Stimulated activated CD4-positive, alpha-beta T cell treated with anti-CD3 and anti-CD28 coated beads, Interleukin-12 subunit alpha, Interleukin-12 subunit beta, amount 100 ng/mL, for 48 hours (primary cell): ENCODE measurements at regions not wholly inside any gene's neighbourhood (a gene's known extent, or its start where the extent isn't known, plus 50 kb on each side); places are given as distances from the start of the nearest gene placed in this dataset.
A peak's percentile ranks its signal among the peaks of the same experiment; 100 is the strongest.

Experiments
- DNase-seq, 3 donors: peaks; one replicate each; pipeline ENCODE4 v3.0.0-alpha.2; 2020; ENCODE audit warnings: low read depth in 2 of 3, low spot score in 1 of 3

DNA sequence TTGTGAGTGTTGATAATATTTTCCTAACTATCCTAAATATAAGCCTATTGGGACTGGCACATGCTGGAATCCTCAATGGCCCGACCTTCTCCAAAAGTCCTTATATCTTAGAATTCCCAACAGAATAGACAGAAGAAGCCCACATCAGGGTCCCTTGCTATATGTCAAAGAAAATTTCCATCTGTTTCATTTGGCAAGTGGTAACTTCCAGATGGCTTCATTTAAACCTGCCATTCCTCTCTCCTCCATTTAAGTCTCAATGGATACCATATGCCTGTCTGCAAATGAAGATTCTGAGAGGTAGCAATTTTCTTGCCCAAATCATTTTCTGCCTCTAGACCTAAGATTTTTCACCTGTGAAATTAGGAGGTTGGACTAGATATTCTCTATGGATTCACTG, 73.1 kb upstream of the KCNA4 start:
- DNase-seq = no peak

DNA sequence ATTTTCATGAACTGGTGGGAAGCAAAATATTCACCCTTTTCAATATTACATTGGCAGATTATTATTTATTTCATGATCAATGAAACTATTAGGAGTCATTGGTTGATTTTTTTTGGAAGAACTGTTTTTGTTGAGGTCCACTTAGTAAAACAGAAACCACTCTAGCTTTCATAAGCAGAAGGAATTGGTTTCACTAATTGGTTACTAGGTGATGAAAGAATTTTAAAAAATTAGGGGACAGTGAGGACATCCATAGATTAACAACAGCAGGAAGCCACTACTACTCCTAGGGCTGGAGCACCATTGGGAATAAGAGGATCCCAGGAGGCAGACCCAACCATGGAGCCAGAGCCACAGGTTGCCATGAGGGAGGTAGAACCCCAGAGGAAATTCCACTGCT, 74.4 kb upstream of the KCNA4 start:
- no peak for DNase-seq

DNA sequence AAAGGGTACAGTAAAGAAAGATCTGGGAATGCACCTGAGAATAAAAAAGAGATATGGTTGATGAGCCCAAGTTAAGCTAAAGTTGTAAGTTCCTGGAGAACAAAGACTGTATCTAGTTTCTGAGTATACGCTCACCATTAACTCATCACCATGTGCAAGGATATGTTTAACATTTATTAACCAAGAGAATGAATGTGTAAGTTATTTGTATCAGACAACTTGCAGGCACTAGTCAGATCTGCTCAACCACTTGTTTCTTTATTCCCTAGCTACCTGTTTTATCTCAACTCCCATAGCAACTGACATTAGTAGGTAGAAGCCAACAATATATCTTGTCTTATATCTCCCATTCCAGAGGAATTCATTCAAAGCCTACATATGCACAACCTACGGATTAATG, 74.9 kb upstream of the KCNA4 start:
- no peak for DNase-seq

DNA sequence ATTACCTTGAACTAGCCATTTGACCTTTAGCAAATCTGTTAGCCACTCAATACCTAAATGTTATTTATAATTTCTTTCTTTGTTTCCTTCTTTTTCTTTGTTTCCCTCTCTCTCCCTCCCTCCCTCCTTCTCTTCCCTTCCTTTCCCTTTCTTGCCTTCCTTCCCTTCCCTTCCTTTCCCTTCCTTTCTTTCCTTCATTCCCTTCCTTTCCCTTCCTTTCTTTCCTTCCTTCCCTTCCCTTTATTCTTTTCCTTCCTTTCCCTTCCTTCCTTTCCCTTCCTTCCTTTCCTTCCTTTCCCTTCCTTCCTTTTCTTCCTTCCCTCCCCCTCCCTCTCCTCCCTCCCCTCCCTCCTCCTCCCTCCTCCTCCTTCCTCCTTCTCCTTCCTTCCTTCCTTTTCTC, 75.7 kb upstream of the KCNA4 start:
- no peak for DNase-seq

DNA sequence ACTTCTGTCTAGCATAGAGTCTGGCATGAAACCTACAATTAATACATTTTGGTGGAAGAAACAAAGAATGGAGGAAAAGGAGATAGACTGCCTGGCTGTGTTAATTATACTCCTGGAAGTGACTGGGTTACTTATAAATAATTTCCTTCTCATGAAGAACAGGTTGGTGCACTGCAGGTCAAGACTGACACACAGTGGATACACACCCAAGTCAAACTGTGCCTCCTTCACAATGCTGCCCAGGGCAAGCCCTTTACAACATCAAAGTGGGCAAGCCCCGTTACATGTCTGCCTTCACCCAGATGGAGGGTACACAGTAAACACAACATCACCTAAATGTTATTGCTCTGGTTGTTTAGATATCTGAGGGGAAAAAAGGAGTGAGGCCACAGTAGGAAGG, 83.7 kb upstream of the KCNA4 start:
- DNase-seq = no peak

DNA sequence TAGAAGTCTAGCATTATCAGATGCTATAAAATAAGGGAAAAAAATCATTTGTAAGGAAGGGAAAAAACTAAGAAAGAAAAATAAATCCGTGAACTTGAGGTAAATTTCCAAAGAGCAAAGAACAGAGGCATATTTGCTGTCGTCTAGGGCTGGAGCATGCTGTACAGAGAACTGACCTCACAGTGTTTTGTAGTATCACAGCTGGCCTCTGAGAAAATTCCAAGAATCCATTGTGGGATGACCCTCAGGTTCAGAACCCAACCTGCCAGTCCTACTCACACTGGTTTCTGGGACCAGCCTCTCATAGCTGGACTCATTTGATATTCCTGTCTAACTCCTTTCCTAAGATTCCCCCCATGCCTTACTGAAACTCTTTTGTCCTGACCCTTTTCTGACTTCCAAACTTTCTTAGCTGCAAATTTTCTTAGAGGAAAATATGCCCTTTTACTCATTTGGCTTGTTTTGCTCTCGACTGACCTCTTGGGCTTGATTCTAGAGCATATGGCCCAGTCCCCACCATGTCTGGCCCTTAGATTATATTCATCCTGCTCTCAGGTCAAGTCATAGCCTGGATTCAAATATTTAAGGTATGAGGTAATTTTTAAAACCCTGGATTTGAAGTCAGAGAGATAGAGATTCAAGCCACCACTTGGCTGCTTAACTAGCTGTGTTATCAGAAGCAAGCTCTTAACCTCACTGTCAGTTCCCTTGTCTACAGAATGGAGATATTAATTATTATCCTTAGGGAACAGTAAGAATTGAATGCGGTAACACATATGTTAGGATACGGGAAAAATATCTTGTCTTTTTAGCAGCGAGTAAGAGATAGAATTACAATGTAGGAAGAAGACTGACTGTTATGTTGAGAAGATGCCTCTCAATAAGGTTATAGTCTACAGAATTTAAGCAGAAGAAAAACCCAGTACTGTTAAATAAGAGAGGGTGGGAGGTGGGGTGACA, 89.7 kb upstream of the KCNA4 start:
- no peak for DNase-seq

DNA sequence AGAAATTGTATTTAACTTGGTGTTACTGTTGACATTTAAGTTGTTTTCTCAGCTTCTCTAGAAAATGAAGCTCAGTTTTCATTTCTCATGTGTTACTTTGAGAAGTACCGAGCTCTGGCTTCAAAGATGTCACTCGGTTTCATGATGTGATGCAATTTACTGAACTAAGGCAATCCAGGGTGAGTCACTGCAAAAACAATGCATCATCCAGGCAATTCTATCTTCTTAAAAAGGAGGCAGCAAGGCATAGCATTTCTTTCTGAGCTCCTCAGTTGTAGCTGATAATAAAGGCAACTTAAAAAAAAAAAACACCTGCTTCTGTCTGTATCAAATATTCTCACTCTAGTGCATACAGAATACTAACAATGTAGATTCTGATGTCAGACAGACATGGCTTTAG, 91.1 kb upstream of the KCNA4 start:
- DNase-seq = no peak

DNA sequence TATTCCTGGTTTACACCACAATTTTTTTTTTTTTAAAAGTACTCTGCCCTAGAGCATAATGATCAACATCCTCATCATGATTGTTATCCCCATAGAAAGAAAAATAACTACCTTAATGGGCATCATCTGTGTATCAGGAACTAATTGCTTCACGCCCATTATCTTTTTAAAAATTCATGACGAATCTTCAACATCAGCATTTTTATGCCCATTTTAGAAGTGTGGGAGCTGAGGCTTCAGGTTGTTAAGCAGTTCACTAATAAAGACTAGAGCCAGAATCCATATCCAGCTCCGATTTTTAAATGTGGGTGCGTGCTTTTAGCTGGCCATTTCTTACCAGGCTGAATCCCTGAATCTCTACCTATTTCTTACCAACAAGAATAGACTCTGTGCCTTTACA, 92.9 kb upstream of the KCNA4 start:
- DNase-seq = no peak

DNA sequence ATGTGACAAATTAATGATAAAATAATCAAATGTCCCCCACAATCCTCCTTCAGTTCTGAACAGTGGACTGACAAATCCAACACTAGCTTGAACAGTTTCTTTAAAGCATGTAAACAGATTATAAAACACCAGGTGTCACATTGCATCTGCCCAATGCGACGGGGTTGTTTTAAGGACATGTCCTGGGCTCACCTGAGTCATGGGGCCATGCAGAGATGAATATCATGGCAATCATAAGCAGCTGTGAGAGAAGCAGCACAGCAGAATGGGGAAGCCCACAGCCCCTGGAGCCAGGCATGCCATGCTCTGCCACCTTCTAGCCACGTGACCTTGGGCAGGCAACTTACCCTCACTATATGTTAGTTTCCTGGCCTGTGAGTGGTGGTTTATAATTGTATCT, 93.9 kb upstream of the KCNA4 start:
- no peak for DNase-seq

DNA sequence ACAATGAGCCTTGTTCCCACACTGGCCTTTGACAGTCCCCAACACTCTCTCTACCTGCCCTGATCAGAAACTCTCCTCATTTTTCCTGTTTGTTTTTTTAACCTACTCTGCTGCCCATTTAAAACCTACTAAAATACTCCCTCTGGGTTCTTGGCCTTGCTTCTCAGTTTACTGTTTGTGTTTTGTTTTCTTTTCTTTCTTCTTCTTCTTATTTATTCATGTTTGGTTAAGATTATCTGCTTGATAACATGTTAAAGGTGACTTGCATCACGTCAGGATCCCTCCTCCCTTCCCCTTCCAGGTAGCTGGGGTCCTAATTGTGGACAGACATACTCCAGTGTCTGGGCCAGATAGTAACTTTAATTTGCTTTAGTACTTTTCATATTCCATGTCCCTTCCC, 95.0 kb upstream of the KCNA4 start:
- no peak for DNase-seq

DNA sequence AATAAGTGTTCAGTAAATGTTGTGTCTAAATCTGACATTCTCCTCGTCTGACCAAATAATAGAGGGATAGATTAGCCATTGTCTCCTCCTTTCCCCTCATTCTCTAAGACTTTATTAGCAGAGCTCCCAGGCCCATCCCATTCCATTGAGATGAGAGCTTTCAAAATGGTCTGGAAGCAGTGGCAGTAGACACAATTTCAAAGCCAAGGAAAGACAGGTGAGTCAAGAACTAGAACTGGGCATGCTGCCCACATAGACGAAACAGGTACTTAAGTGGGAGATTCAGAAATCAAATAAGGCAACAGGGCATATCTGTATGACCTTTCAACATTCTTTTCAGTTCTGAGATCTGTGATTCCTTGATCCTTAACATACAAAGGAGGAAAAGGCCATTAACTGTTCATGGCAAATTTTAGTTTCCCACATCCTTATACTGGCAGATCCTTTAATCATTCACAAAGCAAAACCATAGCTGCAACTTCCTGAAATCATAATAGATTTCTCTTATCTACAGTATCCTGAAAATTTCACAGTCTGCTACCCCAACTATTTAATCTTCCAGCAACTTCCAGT, 96.6 kb upstream of the KCNA4 start:
- no peak for DNase-seq

DNA sequence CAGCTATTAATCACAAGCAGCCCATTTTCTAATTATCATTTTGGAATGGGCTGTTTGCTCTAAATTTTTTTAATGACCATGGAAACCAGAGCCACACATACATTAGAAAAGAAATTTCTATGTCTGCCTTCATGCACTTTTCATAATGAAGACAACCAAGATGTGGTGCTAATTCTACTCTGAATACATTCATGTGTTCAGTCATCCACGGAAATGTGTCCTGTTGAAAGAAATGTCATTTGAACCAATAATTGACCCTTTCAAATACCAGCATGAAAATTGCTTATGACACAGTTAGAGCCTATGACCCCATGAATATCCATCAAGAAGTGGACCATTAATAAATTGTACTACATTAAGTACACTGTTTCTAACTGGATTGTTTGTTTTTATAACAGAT, 99.7 kb upstream of the KCNA4 start:
- DNase-seq = no peak

DNA sequence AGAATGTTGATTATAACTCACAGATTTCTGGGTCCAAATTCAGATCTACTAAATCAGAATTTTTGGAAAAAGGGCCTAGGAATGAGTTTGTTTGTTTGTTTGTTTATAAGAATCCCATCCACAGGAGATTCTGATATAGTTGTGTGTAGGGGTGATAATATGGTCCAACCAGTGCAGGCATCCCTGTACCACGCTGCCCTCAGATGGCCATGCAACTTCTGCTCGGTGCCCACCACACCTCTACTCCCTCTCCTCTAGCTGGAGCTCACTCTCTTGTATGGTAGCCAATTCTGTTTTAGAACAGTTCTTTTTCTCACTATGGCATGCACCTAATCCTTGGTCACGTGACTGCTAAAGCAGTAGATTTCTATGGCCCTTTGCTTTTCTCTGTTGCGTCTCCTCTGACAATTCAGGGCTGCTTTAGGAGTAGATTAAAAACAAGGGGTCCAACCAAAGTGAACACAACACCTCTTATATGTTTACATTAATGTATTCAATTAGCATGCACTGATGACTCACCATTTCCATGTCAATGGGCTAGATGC, 103.3 kb upstream of the KCNA4 start:
- DNase-seq = no peak

DNA sequence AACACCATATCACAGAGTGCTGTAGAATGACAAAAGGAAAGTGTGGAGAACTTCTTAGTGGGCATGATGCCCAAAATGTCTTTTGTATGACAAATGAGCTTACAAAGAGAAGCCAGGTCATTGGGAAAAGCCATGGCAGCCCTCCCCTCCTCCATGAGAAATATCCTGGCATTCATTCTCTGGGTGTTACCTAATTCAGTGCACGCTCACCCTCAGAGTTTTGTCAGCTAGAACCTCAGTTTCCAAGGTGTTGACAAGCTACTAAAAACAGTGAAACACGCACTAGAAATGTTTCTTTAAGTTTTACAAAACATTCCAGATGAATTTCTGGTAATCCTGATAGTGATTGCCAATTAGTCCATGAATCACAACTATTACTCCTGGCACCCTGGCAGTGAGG, 105.4 kb upstream of the FSHB start:
- DNase-seq = no peak

DNA sequence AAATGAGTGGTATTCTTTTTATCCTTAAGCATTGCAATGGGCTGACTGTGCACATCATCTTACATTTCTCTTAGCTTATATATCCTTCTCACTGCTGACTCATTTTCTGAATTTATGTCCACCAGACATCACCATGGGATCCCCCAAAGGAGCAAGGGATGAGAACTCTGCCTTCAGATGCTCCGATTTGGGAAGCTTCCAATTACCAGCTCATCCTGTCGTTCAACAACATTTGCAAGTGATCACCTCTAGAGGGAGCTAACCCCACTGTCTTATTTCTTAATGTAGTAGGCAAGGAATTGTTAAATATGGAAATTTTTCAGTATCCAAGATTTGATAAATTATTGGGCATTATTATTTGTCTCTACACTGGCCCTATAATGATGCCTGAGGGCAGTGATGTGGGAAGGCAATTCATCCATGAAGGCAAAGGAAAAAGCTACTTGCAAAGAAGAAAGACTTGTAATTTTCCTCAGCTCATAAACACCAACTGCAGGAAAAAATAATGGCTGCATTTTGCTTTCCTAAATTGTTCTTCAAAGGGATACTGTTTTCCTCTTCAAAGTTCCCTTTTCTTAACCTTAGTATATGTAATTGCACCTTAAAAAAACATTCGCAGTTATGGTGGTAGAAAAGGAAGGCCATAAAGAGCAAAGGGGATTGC, 102.4 kb upstream of the FSHB start:
- DNase-seq = no peak

DNA sequence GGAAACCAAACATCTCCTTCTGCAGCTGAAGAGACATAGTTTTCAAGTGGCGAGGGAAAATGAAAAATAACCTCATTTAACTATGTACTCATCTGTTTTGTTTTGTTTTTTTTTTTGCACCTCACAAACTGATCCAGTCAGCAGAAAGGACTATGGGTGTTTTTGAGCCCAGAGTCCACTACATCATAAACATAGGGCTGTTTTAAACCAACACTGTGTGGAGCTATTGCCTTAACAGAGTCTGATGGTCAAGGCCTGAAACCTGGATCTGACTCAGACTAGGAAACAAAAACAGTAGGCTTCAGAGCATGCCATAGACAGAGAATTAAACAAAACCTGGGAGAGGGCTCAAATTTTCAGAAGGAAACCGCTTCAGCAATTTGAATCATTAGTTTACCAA, 99.3 kb upstream of the FSHB start:
- no peak for DNase-seq

DNA sequence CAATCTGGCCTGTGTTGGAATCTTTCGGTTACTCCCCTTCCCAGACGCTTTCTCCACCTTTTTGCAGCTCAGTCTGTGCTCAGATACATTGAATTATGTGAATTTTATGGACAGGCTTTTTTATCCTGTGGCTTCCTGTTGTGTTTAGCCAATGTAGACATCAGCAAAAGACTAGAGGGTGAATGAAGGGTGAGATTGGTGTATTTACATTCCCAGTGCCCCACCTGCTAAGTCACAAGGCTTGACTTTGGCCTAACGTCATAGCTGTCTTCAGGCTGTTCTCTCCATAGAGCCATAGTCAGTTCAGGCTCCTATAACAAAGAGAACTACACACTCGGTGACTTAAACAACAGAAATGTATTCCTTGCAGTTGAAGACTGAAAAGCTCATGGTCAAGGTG, 97.5 kb upstream of the FSHB start:
- no peak for DNase-seq

DNA sequence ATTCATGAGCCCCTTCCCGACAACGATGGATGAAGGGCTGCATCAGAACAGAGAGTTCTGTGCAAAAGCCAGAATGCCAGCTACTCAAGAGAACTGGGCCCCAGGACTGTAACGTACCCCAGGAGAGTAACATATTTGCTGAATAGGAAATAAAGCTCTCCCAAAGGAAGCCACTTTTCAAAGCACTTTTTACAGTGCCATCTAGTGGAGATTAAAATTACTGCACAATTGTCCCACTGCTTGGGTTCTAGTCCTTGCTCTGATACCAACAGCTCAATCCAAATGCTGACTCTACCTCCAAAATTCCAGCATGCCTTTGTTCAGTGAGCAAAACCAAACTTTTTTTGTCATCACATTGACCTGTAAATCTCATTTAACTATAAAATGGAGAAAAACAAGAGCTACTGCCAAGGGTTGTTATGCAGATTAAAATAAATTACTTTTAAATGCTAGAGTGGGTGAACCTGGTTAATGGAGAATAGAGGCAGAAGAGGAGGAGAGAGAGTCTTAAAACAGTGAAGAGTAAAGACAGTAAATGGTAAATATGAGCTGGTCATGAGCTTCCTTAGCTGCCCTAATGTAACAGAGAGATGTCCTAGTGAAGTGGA, 87.6 kb upstream of the FSHB start:
- DNase-seq = peak in 1 of 3 donors; percentile 20

DNA sequence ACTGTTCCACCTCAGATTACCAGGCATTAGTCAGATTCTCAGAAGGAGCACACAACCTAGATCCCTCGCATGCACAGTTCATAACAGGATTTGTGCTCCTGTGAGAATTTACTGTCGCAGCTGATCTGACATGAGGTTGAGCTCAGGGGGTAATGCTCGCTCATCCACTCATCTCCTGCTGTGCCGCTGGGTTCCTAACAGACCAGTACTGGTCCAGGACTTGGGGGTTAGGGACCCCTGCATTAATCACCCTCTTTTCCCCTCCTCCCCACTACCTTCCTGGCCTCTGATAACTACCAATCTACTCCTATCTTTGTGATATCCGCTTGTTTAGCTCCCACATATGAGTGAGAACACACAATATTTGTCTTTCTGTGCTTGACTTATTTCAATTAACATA, 83.5 kb upstream of the FSHB start:
- no peak for DNase-seq

DNA sequence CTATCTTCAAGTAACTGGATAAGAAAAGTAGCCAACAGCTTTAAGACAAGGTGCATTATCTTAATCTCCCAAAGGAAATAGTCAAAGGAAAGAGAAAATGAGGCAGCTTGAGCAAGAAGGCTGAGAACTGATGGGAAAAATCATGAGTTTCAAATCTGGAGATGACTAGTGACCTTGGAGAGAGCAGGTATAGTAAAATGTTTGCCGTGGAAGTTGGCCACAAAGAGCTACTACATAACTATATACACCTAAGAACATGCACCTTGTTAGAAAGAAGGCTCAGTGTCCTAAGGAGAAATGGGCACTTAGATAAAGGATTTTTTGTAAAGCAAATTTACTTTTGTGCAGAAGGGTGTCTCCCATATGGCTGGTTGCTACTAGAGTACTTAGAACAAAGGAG, 80.8 kb upstream of the FSHB start:
- no peak for DNase-seq

DNA sequence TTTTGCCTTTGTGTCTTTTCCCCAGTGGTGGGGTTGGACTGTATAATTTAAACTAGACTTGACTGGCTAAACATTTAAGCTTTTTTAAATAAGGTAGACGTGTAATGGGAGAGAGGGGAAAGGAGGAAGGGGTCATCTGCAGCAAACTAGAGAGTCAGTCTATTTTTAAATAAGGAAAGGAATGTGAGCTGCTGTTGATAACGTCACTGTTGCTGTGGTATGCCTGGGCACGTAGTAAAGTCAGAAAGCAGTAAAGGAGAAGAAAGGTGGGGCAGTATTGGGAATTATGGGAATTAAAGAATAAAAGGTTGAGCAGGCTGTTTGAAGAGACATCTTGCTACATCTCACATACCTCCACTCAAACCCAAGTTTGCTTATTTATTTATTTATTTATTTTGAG, 80.4 kb upstream of the FSHB start:
- DNase-seq = no peak

DNA sequence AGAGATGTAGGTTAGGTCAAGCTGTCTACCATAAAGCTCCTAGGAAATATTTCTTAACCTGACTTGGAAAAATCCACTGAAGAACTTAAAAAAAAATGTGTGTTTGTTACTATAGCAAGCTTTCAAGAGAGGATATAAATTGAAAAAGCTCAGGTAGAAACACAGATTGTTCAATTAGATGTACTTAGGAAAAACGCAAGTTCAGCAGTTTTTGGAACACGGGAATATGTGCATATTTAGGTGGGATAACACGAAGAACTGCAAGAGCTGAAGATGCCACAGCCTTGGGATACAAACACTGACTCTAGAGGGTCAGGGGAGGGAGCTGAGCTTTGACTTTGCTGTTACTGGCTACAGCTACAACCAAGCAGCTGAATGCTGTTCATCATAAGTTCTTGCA, 77.8 kb upstream of the FSHB start:
- no peak for DNase-seq
